ENCODE measurements at regions not wholly inside any gene's neighbourhood (a gene's known extent, or its start where the extent isn't known, plus 50 kb on each side); places are given as distances from the start of the nearest gene placed in this dataset.
"Not testable (repeated sequence)": the region's sequence is repeated elsewhere in the genome, so short reads cannot be mapped to it uniquely, and the experiment has no call there.

GRCh38 chr17:34051046-34051445, 204.0 kb upstream of the CCL2 start:
- DNase-seq, result no peak

- no peak for DNase-seq
Observed at GRCh38 chr17:34054495-34054894, 200.6 kb upstream of the CCL2 start.

DNA sequence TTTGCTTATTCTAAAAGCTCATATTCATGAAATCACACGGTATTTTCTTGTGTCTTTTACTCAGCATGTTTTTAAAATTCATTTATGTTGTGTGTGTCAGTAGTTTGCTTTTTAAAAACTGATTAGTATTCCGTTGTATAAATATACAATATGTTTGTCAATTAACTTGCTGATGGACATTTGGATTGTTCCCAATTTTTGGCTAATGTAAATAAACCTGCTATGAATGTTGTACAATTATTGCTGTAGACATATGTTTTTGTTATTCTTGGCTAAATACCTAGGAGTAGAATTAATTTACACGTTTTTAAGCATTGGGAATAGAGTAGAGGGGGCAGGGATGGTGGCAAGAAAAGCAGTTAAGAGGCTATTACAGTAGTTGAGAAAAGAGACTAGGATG, 199.5 kb upstream of the CCL2 start:
- DNase-seq, result no peak

DNA sequence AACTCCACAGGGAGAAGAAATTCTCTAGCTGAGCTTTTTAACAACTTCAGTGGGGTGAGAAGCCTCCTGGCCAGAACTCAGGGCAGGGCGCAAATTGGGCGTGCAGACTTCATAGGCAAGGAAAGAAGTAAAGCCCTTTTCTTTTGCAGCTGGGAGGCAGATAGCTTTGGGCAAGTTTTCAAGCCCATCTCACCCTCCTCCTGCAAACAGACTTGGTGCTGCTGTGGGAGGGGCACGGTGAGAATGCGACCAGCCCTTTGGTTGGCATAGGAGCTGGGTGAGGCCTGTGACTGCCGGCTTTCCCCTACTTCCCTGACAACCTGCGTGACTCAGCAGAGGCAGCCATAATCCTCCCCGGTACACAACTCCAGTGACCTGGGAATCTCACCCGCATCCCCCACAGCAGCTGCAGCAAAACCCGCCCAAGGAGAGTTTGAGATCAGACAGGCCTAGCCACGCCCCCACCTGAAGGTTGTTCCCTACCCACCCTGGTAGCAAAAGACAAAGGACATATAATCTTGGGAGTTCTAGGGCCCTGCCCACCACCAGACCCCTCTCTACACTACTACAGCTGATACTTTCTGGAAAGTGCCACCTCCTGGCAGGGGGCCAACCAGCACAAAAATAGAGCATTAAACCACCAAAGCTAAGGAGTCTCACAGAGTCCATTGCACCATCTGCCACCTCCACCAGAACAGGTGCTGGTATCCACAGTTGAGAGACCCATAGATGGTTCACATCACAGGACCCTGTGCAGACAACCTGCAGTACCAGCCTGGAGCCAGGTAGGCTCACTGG, 195.5 kb upstream of the CCL2 start:
- DNase-seq, result no peak

- DNase-seq, result no peak
Observed at GRCh38 chr17:34066528-34066927, 188.6 kb upstream of the CCL2 start.

DNA sequence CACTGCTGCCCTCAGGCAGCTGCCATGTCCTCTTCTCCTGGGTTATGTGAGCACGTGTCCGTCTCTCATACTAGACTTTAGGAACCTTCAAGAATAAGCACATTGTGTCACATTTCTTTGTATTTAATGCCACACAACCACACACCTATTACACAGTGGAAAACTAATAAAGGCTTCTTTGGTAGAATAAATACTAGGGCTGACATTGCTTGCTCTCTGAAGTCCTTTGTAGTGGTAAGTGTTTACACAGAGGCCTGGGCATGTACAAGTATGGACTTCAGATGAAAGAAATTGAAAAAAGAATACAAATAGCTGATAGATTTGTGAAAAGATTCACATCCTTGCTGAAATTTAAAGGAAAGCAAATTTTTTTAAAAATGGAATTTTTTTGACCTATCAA, 188.1 kb upstream of the CCL2 start:
- no peak for DNase-seq

GRCh38 chr17:34068571-34068970, 186.5 kb upstream of the CCL2 start:
- DNase-seq, result no peak

DNA sequence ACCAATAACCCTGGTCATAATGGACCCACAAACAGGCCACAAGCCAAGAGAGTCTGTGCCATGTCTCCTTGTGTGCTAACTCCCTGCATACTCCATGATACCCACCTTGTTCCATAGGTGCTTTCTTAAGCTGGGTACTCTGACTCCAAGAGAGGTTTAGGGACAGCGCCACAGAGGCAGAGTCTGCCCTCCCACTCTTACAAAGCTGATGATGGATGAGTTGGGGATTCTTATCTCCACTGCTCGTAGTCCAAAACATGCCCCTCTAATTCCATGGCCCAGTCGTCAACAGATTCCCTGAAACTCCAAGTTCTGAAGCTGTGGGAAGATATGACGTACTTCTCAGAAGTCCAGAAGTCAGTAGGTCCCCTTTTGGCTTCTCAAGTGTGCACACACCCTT, 184.4 kb upstream of the CCL2 start:
- no peak for DNase-seq

GRCh38 chr17:34071886-34072420, 183.1 kb upstream of the CCL2 start:
- DNase-seq, result no peak

DNA sequence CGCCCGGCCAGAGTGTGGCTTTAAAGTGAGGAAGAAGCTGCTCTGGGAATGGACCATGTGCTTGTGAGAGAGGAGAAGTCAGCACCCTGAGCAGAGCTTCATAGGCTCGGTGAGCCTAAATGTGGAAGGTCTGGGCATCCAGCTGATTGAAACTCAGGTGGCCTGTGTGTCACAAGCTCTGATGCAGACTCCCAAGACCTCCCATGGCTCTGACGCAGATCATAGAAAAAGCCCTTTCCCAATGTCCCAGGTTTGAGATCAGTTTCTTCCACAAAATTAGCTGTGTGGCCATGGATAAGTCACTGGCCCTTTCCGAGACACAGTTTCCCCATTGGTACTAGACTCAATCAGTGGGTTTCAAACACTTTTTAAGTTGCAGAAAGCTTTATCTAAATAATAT, 180.0 kb upstream of the CCL2 start:
- DNase-seq, result no peak

DNA sequence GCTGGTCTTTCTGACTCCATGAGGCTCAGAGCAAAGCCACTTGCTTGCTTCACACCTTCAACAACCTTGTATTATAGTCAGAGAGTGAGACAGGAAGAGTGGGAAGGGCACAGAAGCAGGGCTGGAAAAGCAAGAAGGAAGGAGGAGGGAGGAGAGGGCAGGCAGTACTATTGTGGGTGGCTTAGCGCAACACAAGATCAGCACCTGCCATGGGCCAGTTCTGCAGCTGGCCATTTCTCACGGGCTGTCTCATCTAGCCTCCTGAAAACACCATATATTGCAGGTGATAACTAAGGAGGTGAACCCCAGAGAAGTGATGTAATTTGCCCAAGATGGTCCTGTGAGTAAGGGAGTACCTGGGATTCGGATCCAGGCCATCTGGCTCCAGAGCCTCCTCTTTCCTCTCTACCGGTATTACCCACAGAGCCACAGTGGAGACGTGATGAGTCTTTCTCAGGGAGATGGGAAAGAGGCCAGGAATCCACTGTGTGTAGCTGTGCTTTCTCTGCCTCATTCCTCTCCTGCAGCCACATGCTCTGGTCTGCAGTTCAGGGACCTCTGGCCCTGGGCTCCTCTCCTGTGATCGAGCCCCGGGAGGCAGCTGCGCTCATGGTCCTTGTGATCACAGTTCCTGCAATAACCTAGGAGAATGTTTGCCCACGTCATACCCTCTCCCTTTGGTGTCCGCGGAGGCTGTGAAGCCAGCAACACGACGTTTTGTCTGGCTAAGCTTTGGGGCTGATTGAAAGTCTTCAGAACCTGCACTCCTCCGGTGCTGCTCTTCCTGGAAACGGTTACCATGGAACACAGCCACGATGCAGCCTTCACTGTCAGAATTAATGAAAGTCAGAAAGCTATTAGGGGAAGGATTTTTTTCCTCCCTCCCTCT, 178.1 kb upstream of the CCL2 start:
- no peak for DNase-seq

GRCh38 chr17:34081269-34081668, 173.8 kb upstream of the CCL2 start:
- DNase-seq, result no peak

DNA sequence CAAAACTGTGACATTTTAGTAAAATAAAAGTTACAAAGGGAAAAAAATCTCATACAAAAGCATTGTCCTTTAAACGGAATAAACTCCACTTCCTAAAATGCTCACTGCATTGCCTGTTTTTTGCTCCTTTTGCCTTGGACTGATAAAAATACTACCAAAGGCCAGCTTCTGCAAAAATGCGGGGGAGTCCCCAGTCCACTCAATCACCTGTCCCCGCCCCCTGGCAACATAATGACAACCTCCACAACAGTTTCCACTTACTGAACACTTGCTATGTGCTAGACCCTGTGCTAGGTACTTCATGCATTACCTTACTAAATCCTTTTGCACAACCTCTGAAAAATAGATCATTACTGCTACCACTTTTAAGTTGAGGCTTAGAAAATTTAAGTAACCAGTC, 172.7 kb upstream of the CCL2 start:
- DNase-seq, result no peak

- not testable (repeated sequence) for DNase-seq
Observed at GRCh38 chr17:34089042-34089441, 166.0 kb upstream of the CCL2 start.

DNA sequence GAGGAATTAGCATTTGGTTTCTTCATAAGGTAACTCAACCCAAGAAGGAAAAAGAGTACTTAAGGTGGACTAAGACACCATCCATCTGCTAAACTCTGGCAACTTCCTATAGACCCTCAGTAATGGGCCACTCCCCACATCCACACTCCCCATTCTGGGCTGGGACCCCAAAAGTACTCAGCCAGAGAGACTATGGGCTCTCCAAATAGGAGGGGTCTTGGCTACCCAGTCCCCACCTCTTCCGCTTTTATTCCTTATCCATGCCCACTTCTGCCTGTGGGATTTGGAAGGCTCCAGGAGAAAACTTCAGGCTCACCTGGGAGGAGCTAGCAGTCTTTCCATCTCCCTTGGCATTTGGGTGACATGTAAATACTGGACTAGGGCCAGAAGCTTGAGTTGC, 164.5 kb upstream of the CCL2 start:
- no peak for DNase-seq

DNA sequence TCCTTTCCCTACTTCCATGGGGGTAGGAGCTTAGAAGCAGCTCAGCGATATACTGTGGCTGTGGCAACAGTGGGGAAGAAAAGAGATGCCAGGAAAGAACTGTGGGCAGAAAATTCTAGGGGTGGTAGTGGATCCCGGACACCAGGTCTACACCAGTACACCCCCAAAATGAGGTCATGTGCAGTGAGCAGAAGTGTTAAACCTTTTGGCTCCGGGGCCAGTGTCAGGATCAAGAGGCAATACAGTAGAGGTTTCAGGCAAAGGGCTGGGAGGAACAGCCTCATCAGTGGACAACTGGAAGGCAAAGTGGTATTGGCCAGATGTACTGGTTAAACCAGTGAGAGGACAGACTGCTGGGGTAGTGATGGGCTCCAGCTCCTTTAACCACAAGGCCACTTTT, 163.1 kb upstream of the CCL2 start:
- DNase-seq, result no peak

- no peak for DNase-seq
Observed at GRCh38 chr17:34095106-34095505, 160.0 kb upstream of the CCL2 start.

- no peak for DNase-seq
Observed at GRCh38 chr17:34098699-34099098, 156.4 kb upstream of the CCL2 start.

- DNase-seq, result no peak
Observed at GRCh38 chr17:34099859-34100515, 155.1 kb upstream of the CCL2 start.

DNA sequence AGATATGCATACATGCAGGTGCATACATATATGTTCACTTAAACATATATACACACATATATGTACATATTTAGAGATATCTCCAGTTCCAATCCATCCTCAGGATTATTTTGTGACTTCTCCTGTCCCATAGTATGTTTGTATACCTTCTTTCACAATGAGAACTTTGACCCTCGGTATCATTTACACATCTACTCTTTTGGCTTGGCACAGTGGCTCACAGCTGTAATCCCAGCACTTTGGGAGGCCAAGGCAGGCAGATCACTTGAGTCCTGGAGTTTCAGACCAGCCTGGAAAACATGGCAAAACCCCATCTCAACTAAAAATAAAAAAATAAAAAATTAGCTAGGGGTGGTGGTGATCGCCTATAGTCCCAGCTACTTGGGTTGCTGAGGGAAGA, 148.1 kb upstream of the CCL2 start:
- DNase-seq, result no peak

DNA sequence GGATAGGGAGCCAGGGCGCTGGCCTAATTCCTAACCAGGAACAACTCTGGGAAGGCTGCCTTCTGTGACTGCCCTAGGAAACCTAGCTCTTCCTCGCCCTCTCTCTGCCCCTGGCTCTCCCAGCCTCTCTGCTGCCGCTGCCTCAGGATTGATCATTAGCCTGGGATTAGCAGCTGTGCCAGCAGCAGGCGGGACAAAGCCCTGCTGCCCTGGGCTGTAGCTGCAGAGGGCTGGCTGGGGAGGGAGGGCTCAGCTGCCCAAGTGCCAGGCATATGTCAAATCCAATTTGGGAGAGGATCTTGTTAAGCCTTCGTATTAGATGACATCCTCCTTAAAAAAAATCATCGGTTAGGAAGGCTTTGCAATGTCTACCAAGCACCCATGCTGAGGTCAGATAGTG, 144.8 kb upstream of the CCL2 start:
- DNase-seq, result no peak

DNA sequence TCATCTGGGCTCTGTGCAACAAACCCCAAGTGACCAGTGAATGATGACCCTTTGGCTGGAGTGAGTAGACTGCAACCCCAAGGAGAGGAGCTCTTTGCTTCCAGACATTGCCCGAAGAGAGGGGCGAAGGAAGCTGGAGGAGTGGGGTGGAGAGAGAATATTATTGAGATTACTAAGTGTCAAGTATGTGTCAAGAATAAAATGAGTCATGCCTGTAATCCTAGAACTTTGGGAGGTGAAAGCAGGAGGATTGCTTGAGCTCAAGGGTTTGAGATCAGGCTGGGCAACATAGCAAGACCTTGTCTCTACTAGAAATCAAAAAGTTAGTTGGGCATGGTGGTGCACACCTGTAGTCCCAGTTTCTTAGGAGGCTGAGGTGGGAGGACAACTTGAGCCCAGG, 142.0 kb upstream of the CCL2 start:
- no peak for DNase-seq

- DNase-seq, result no peak
Observed at GRCh38 chr17:34114174-34114573, 140.9 kb upstream of the CCL2 start.

GRCh38 chr17:34116306-34116705, 138.8 kb upstream of the CCL2 start:
- no peak for DNase-seq

Data from activated T-cell treated with anti-CD3 and anti-CD28 coated beads, Interleukin-2, amount 50 U/mL, for 1 hour (primary cell).